ENCODE measurements at regions not wholly inside any gene's neighbourhood (a gene's known extent, or its start where the extent isn't known, plus 50 kb on each side); places are given as distances from the start of the nearest gene placed in this dataset.

DNA sequence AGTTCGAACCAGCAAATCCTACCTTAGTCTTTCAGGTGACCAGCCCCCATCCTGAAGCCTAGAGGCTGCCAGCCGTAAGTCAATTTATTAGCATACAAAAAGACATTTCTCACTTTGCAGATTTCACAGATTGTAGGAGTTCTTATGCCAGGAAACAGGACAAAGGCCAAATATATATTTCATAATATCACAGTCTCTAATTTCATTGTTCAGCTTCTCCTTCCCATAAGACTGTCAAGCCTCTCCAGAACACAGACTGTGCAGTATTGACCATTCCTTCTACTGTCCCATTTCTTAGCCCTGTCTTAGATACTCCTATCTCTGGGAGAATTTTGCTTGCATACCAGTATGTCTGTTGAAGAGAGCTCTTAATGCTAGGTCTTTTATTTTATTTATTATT lies 89.2 kb upstream of the RESF1 start:
- no peak for DNase-seq (ENCODE audit: low read depth in 2 of 3, low spot score in 2 of 3)

- no peak for DNase-seq (ENCODE audit: low read depth in 2 of 3, low spot score in 2 of 3)
Measured at GRCh38 chr12:31868965-31869364, 90.2 kb upstream of the RESF1 start.

DNA sequence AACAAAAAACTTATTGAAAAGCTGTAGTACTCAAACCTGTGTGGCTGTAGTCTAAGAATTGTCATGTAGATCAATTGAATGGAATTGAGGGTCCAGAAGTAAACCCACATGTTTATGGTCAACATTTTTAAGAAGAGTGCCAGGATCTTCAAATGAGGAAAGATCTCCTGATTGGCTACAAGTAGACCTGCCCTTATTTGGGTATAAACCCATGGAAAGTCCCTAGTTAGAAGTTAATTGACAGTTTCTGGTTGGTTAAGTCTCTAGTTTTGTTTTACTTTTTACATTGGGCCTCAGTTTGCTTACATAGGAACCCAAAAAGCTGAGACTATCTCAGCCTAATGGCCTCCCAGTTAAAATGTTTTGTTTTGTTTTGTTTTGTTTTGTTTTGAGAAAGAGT lies 91.9 kb upstream of the RESF1 start:
- no peak for DNase-seq (ENCODE audit: low read depth in 2 of 3, low spot score in 2 of 3)

DNA sequence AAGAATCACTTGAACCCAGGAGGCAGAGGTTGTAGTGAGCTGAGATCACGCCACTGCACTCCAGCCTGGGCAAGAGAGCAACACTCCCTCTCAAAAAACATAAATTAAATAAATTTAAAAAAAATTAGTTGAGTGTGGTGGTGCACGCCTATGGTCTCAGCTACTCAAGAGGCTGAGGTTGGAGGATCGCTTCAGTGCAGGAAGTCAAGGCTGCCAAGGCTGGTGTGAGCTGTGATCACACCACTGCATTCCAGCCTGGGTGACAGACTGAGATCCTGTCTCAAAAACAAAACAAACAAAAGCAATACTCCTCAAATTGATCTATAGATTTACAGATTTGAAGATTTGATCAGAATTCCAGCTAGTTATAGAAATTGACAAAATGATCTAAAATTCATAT lies 92.7 kb upstream of the RESF1 start:
- DNase-seq (ENCODE audit: low read depth in 2 of 3, low spot score in 2 of 3): no peak

DNA sequence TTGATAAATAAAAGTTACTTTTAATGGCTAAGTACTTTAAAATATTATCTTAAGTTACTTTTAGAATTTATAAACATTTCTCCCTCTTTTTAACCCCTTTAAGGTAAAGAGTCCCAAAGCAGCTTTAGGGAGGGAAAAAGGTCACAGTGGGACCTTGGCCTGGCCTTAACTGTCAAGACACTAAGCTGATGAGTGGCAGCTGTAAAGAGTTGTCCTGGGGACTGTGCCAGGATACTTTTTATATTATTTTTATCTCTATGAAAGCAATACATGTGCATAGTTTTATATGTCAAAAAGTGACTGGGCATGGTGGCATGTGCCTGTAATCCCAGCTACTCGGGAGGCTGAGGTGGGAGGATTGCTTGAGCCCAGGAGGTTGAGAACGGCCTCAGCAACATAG lies 94.2 kb upstream of the RESF1 start:
- no peak for DNase-seq (ENCODE audit: low read depth in 2 of 3, low spot score in 2 of 3)

DNA sequence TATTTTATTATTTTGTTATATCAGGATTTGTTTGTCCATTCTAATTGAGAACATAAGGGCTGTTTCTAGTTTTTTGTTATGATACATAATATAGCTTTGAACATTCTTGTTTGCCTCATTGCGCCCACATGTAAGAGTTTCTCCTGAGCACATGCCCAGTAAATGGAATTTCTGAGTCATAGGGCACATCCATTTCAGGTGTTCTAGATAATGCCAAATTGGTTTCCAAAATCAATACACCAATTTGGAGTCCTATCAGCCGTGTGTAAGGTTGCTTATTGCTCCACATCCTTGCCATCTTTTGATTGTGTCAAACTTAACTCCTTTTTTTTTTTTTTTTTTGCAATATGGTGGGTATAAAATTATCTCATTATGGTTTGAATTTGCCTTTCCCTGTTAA lies 97.9 kb upstream of the RESF1 start:
- no peak for DNase-seq (ENCODE audit: low read depth in 2 of 3, low spot score in 2 of 3)

GRCh38 chr12:31860401-31860800 lies 98.8 kb upstream of the RESF1 start:
- no peak for DNase-seq (ENCODE audit: low read depth in 2 of 3, low spot score in 2 of 3)

GRCh38 chr12:31859232-31859977 lies 99.8 kb upstream of the RESF1 start:
- no peak for DNase-seq (ENCODE audit: low read depth in 2 of 3, low spot score in 2 of 3)

DNA sequence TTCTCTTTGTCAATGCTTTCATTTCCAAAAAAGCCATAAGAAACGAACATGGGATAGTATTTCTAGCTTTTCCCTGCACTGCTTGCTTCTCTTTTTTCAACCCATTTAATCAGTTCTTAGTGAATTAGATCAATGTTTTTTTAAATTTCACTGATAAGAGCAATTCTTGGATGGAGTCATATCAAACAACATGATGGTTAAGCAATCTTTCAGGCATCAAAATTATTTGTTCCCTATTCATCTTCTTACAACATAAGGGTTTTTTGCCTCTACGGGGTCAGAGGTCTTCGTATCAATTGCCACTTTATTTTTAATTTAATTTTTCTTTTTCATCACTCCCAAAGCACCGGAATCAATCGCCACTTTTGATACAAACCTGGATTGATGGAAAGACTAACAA lies 103.8 kb upstream of the RESF1 start:
- no peak for DNase-seq (ENCODE audit: low read depth in 2 of 3, low spot score in 2 of 3)

GRCh38 chr12:31853977-31854376 lies 105.2 kb upstream of the RESF1 start:
- DNase-seq (ENCODE audit: low read depth in 2 of 3, low spot score in 2 of 3): no peak

- DNase-seq (ENCODE audit: low read depth in 2 of 3, low spot score in 2 of 3): no peak
Measured at GRCh38 chr12:31853520-31853919, 105.7 kb upstream of the RESF1 start.

- peak in 1 of 3 donors; percentile 42 for DNase-seq (ENCODE audit: low read depth in 2 of 3, low spot score in 2 of 3)
Measured at GRCh38 chr12:31850268-31850667, 108.9 kb upstream of the RESF1 start.

DNA sequence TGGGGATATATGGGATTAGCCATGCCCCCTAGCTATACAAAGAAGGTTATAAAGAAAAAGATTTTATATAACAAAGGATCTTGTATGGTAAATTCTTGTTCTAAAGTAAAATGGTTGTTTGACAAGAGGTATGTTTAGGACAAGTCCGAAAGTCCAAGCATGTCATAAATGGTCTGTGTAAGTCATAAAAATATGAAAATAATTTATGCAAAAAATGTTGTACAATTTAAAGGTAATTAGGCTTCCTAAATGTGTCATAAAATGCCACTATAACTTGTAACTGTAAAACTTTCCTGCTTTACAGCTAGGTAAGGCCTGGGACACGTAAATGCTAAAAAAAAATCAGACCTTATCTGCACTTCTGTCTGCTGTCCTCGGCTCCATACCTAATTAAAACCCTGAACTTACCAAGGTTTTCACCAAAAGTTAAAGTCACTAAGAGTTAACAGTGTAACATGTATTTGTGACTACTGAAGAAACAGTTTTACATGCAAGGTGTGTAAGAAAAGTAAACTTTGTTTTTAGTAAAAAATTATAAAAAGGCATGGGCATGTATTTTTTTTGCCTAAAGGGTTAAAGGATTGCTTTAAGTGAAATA lies 110.0 kb upstream of the RESF1 start:
- peak in 1 of 3 donors; percentile 45 for DNase-seq (ENCODE audit: low read depth in 2 of 3, low spot score in 2 of 3)

DNA sequence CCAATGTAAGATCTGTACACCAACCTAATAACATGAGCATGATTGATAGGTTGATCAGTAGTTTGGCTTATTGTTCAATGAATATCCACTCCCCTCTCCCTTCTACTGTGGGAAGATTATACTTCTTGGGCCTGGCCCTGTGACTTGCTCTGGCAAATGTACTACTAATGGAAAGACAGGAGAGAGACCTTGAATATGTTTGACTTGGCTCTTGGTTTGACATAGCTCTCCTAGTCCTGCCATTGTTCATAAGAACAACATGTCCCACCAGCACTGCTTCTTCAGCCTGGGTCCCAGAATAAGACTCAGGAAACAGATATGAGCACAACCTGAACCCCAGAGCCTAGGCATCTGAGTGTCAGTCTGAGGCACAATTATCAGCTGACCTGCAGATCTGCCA lies 112.8 kb upstream of the RESF1 start:
- DNase-seq (ENCODE audit: low read depth in 2 of 3, low spot score in 2 of 3): no peak

GRCh38 chr12:31845613-31846322 lies 113.4 kb upstream of the RESF1 start:
- no peak for DNase-seq (ENCODE audit: low read depth in 2 of 3, low spot score in 2 of 3)

GRCh38 chr12:31843398-31844095 lies 114.7 kb upstream of the AMN1 start:
- DNase-seq (ENCODE audit: low read depth in 2 of 3, low spot score in 2 of 3): peak in 1 of 3 donors; percentile 15

- no peak for DNase-seq (ENCODE audit: low read depth in 2 of 3, low spot score in 2 of 3)
Measured at GRCh38 chr12:31837913-31838312, 109.1 kb upstream of the AMN1 start.

DNA sequence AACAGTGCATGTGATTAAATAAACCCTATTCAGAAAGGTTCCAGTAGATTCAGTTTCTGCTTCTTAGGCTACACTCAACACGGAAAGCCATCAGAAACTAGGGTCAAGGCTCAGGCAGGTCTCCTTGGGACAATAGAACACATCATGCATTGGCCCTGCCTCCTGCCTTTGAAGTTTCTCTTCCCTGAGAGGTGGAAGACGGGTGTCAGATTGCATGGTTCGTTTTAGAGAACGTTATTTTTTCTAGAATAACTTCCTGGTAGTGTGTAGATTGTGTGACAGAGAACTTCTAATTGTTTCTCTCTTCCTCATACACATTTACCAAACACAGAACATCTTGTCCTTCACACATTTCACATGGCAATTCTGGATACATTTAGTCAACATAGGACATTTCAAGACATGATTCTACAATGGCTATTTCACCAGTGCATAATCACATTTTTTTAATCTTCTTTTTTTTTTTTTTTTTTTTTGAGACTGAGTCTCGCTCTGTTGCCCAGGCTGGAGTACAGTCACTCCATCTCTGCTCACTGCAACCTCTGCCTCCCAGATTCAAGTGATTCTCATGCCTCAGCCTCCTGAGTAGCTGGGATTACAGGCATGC lies 106.6 kb upstream of the AMN1 start:
- no peak for DNase-seq (ENCODE audit: low read depth in 2 of 3, low spot score in 2 of 3)

GRCh38 chr12:31834150-31834549 lies 105.3 kb upstream of the AMN1 start:
- DNase-seq (ENCODE audit: low read depth in 2 of 3, low spot score in 2 of 3): no peak

- peak in 2 of 3 donors; percentile 66 to 77 for DNase-seq (ENCODE audit: low read depth in 2 of 3, low spot score in 2 of 3)
Measured at GRCh38 chr12:31832740-31833729, 104.2 kb upstream of the AMN1 start.
